Smooth muscle cell (in vitro differentiated cells): ENCODE measurements at regions not wholly inside any gene's neighbourhood (a gene's known extent, or its start where the extent isn't known, plus 50 kb on each side); places are given as distances from the start of the nearest gene placed in this dataset.

Experiments
- DNase-seq: peaks from one replicate; lab custom pipeline; 2025; ENCODE audit not compliant: unreplicated experiment; lab: John Stamatoyannopoulos, UW
- H2AFZ ChIP-seq: fragments of 200-600 bp; sonication (generic); 2 replicates; pipeline ENCODE4 v1.6.0; 2016; ENCODE audit warnings: antibody characterized with exemption, low read depth, mild to moderate bottlenecking
- H3F3A ChIP-seq: fragments of 200-600 bp; sonication (generic); 2 replicates; pipeline ENCODE4 v1.6.0; 2017; ENCODE audit warnings: antibody characterized with exemption, low read depth
- H3K27ac ChIP-seq: fragments of 200-600 bp; sonication (generic); 2 replicates; pipeline ENCODE4 v1.5.1; 2016; ENCODE audit warnings: low read depth, mild to moderate bottlenecking
- H3K27me3 ChIP-seq: fragments of 200-600 bp; sonication (generic); 2 replicates; pipeline ENCODE4 v1.6.1; 2016; ENCODE audit warnings: low read depth, mild to moderate bottlenecking
- H3K36me3 ChIP-seq: fragments of 200-600 bp; sonication (generic); 2 replicates; pipeline ENCODE4 v1.5.1; 2016; ENCODE audit warnings: low read depth
- H3K4me1 ChIP-seq: fragments of 200-600 bp; sonication (generic); 2 replicates; pipeline ENCODE4 v1.5.1; 2016; ENCODE audit warnings: low read depth
- H3K4me2 ChIP-seq: fragments of 200-600 bp; sonication (generic); 2 replicates; pipeline ENCODE4 v1.6.0; 2016; ENCODE audit warnings: mild to moderate bottlenecking
- H3K4me3 ChIP-seq: fragments of 200-600 bp; sonication (generic); 2 replicates; pipeline ENCODE4 v1.5.1; 2016; ENCODE audit warnings: mild to moderate bottlenecking
- H3K79me2 ChIP-seq: fragments of 200-600 bp; sonication (generic); 2 replicates; pipeline ENCODE4 v1.6.0; 2016; ENCODE audit warnings: low read depth, mild to moderate bottlenecking
- H3K9ac ChIP-seq: fragments of 200-600 bp; sonication (generic); 2 replicates; pipeline ENCODE4 v1.6.0; 2016; ENCODE audit warnings: low read depth
- H3K9me3 ChIP-seq: fragments of 200-600 bp; sonication (generic); replicated peaks from 2 replicates; pipeline ENCODE4 v1.5.1; 2016; ENCODE audit warnings: low read depth
- H4K20me1 ChIP-seq: fragments of 200-600 bp; sonication (generic); 2 replicates; pipeline ENCODE4 v1.6.0; 2016; ENCODE audit warnings: low read depth
- CTCF ChIP-seq: fragments of 200-600 bp; sonication (generic); IDR thresholded peaks from 2 replicates; pipeline ENCODE4 v1.5.1; 2017; ENCODE audit warnings: borderline replicate concordance, mild to moderate bottlenecking, antibody characterized with exemption; ENCODE audit not compliant: insufficient read depth, poor library complexity, severe bottlenecking
- WGBS: methylation state at CpG from one replicate; pipeline ENCODE4 v1.1.7; 2016; ENCODE audit warnings: low lambda C conversion rate; 5-methylcytosine and 5-hydroxymethylcytosine counted together

GRCh38 chr1:106266786-106267185 lies 789.7 kb upstream of the PRMT6 start:
- Histone ChIP-seq H3K4me3 (no peak overlapping the region), H3F3A (no peaks in the 10 kb centered on the region), H3K27me3 (no peaks in the 10 kb centered on the region), H2AFZ (no peak overlapping the region), H3K4me2 (no peak overlapping the region), H3K79me2 (no peaks in the 10 kb centered on the region), H4K20me1 (no peaks in the 10 kb centered on the region), H3K4me1 (no peaks in the 10 kb centered on the region), H3K36me3 (peaks cover 3% of the 10 kb centered on the region), H3K27ac (no peak overlapping the region), H3K9me3 (peaks cover 4% of the 10 kb centered on the region), H3K9ac (no peak overlapping the region)
- no peak for TF ChIP-seq CTCF
- 74% methylated on average over 3 of the region's 3 CpGs for WGBS
- DNase-seq: no peak

- no peaks in the 10 kb centered on the region for H3K27me3 ChIP-seq
- WGBS: 56% methylated on average over 5 of the region's 5 CpGs
- no peaks in the 10 kb centered on the region for H3K9me3 ChIP-seq
- H3K79me2 ChIP-seq: no peaks in the 10 kb centered on the region
- no peak for DNase-seq
- peak overlapping the region; percentile 4 for H2AFZ ChIP-seq
- H4K20me1 ChIP-seq: no peaks in the 10 kb centered on the region
- no peak overlapping the region for H3K4me3 ChIP-seq
- H3K4me1 ChIP-seq: no peaks in the 10 kb centered on the region
- TF ChIP-seq CTCF: peak; percentile 15
- no peak overlapping the region for H3K27ac ChIP-seq
- no peaks in the 10 kb centered on the region for H3F3A ChIP-seq
- no peak overlapping the region for H3K9ac ChIP-seq
- H3K36me3 ChIP-seq: no peaks in the 10 kb centered on the region
- H3K4me2 ChIP-seq: no peak overlapping the region
These were observed 788.4 kb upstream of the PRMT6 start for GRCh38 chr1:106268070-106268469.

GRCh38 chr1:106276871-106277270 lies 779.6 kb upstream of the PRMT6 start:
- Histone ChIP-seq H3F3A (no peaks in the 10 kb centered on the region), H2AFZ (no peak overlapping the region), H3K27ac (no peak overlapping the region), H3K4me3 (no peak overlapping the region), H3K27me3 (no peaks in the 10 kb centered on the region), H3K9me3 (no peaks in the 10 kb centered on the region), H3K9ac (no peak overlapping the region), H3K4me2 (no peak overlapping the region), H4K20me1 (no peaks in the 10 kb centered on the region), H3K4me1 (no peaks in the 10 kb centered on the region), H3K36me3 (no peaks in the 10 kb centered on the region), H3K79me2 (no peaks in the 10 kb centered on the region)
- DNase-seq: no peak
- 55% methylated on average over 1 of the region's 1 CpG for WGBS
- no peak for TF ChIP-seq CTCF

GRCh38 chr1:106277786-106278185 lies 778.7 kb upstream of the PRMT6 start:
- Histone ChIP-seq H2AFZ (no peak overlapping the region), H3K36me3 (no peaks in the 10 kb centered on the region), H3K79me2 (no peaks in the 10 kb centered on the region), H3K4me3 (no peak overlapping the region), H3K4me1 (no peaks in the 10 kb centered on the region), H3F3A (no peaks in the 10 kb centered on the region), H4K20me1 (no peaks in the 10 kb centered on the region), H3K27ac (no peak overlapping the region), H3K9me3 (no peaks in the 10 kb centered on the region), H3K27me3 (no peaks in the 10 kb centered on the region), H3K4me2 (no peak overlapping the region), H3K9ac (no peak overlapping the region)
- TF ChIP-seq CTCF: no peak
- no peak for DNase-seq
- 87% methylated on average over 4 of the region's 4 CpGs for WGBS
